ENCODE measurements at regions not wholly inside any gene's neighbourhood (a gene's known extent, or its start where the extent isn't known, plus 50 kb on each side); places are given as distances from the start of the nearest gene placed in this dataset.

DNA sequence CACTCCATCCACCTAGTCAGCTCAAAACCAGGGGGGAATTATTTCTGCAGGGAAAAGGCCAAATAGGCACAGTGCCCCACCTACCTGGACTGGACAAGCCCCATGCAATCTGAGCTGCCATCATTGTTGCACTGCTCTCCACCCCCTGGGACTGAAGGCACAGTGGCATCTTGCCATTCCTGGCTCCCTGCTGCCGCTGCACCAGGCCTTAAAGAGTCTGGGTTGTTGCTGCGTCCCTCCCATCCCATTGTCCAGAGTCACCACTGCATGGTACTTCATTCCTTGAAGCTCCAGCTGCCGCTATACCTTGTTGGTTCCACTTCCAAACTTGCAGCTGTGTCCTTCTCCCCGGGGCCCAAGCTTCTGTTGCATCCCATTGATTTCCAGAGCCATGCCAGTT, 629.7 kb downstream of the STIM2 start:
- no peaks in the 10 kb centered on the region for H3K4me1 ChIP-seq
- no peak overlapping the region for H3K9ac ChIP-seq
- no peaks in the 10 kb centered on the region for H3K36me3 ChIP-seq
- H3K27ac ChIP-seq, result no peak overlapping the region
- H4K20me1 ChIP-seq, result no peaks in the 10 kb centered on the region
- no peak overlapping the region for H3K4me2 ChIP-seq
- H3K4me3 ChIP-seq, result no peak overlapping the region
- no peaks in the 10 kb centered on the region for H3K9me3 ChIP-seq (replicated peaks in 1 of 11)
- no peaks in the 10 kb centered on the region for H3K27me3 ChIP-seq
- TF ChIP-seq Cebpa-rat (IDR thresholded peaks at IDR 0.05), result no peak

DNA sequence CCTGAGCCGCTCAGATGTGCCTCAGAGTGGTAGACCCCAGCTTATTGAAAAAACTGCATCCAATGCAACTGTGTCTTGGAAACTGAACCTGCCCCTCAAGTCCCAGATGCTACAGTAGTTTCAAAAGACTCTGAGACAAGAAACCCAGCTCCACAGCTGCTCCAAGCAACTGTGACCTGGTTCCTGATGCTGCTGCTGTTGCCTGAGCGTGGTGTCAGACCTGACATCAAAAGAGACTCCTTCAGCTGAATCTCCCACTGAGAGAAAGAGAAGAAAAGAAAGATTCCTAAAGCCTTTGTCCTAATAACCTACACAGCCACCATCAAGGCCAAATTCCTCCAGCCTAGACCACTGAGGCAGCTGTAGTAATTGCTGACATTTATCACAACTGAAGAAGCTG, 630.1 kb downstream of the STIM2 start:
- Histone ChIP-seq H4K20me1 (no peaks in the 10 kb centered on the region), H3K4me3 (no peak overlapping the region), H3K9ac (no peak overlapping the region), H3K4me2 (no peak overlapping the region), H3K36me3 (no peaks in the 10 kb centered on the region), H3K27ac (no peak overlapping the region), H3K4me1 (no peaks in the 10 kb centered on the region), H3K9me3 (replicated peaks in 1 of 11) (no peaks in the 10 kb centered on the region), H3K27me3 (no peaks in the 10 kb centered on the region)
- TF ChIP-seq Cebpa-rat (IDR thresholded peaks at IDR 0.05), result no peak

DNA sequence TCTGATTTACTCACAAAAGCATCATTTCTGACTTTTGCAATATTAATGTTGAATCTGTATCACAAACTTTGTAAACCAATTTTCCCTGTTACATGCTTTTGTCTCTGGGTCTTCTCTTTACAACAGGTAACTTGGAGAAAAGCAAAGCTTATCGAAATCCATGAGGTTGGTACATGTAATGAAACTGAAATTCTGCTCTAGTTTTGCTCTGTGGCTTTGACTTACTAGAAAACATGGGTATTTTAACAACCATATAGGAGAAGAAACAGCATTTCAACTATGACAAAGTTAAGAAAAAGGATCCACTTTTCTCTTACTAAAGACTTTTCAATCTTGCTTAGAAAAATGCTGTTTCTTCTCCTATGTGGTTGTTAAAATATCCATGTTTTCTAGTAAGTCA, 645.8 kb downstream of the STIM2 start:
- no peak overlapping the region for H3K4me2 ChIP-seq

DNA sequence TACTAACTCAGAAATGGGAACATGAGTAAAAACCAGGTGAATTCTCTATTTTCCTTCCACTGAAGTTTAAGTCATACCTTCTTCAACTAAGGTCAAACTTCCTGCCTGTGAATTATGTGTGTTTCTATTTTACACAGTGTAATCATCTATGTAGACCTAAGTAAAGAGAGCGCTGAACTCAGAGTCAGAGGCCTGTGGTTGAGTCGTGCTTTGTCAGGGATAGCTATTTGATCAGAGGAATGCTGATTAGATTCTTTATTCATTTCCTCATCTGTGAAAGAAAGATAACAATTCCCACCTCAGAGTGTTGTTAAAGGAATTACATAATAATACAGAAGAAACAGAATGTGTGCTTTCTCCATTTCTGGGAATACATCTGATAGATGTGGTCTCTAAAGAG, 654.1 kb downstream of the STIM2 start:
- TF ChIP-seq Cebpa-rat (IDR thresholded peaks at IDR 0.05), result no peak
- Histone ChIP-seq H3K9ac (no peak overlapping the region), H3K4me2 (no peak overlapping the region), H3K36me3 (no peaks in the 10 kb centered on the region), H3K27ac (no peak overlapping the region), H3K4me3 (no peak overlapping the region), H3K9me3 (replicated peaks in 1 of 11) (peaks cover 0 to 5% (median 0%) of the 10 kb centered on the region in 11 experiments; a peak in 3 of 22 replicates), H3K27me3 (no peaks in the 10 kb centered on the region), H3K4me1 (no peaks in the 10 kb centered on the region), H4K20me1 (no peaks in the 10 kb centered on the region)

More for the DNA sequence above, 645.8 kb downstream of the STIM2 start:
- peaks cover 0 to 2% (median 0%) of the 10 kb centered on the region in 11 experiments; a peak in 3 of 22 replicates for H3K9me3 ChIP-seq (replicated peaks in 1 of 11)
- no peaks in the 10 kb centered on the region for H3K27me3 ChIP-seq
- no peak for TF ChIP-seq Cebpa-rat (IDR thresholded peaks at IDR 0.05)
- H3K9ac ChIP-seq, result no peak overlapping the region
- no peaks in the 10 kb centered on the region for H3K36me3 ChIP-seq
- no peak overlapping the region for H3K4me3 ChIP-seq
- no peaks in the 10 kb centered on the region for H4K20me1 ChIP-seq
- H3K27ac ChIP-seq, result no peak overlapping the region
- H3K4me1 ChIP-seq, result no peaks in the 10 kb centered on the region

DNA sequence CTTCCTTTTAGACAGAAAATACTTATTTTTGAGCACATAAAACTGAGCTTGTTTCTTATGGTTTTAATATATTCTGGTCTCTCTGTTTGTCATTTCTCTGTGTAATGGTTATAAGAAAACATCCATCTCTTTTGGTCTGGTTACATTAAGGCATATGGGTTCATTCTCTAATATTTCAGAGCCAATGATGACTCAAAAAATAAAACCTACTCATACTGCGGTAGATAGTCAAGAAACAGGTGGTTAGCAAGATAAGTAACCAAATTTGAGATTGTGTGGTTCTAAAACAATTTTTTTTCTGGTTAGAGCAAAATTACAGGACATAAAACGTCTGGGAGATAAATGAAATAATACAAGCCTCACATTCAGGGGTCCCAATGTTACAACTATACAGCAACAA, 654.5 kb downstream of the STIM2 start:
- no peak for TF ChIP-seq Cebpa-rat (IDR thresholded peaks at IDR 0.05)
- H3K27ac ChIP-seq, result no peak overlapping the region
- H4K20me1 ChIP-seq, result no peaks in the 10 kb centered on the region
- H3K4me3 ChIP-seq, result no peak overlapping the region
- H3K9ac ChIP-seq, result no peak overlapping the region
- no peaks in the 10 kb centered on the region for H3K27me3 ChIP-seq
- H3K4me2 ChIP-seq, result no peak overlapping the region
- H3K36me3 ChIP-seq, result no peaks in the 10 kb centered on the region
- peaks cover 0 to 5% (median 0%) of the 10 kb centered on the region in 11 experiments; a peak in 3 of 22 replicates for H3K9me3 ChIP-seq (replicated peaks in 1 of 11)
- no peaks in the 10 kb centered on the region for H3K4me1 ChIP-seq

DNA sequence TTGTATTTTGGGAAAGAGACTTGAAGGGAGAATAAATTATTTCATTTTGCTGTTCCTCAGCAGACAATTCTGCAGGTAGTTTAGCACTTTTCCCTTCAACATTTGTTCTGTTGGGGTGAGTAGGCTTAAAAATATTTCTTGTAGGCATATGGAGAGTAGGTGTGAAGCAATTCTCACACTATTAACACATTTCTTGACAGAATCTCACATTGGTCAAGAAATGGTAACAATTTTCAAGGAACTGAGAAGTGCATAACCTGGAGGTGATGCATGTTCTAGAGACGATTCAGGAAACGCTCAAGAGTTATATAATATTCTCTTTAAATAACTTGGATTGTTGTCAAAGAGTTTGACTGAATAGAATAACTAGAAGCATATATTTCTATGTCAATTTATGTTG, 658.2 kb downstream of the STIM2 start:
- H3K27ac ChIP-seq, result no peak overlapping the region
- H4K20me1 ChIP-seq, result no peaks in the 10 kb centered on the region
- no peaks in the 10 kb centered on the region for H3K4me1 ChIP-seq
- no peaks in the 10 kb centered on the region for H3K9me3 ChIP-seq (replicated peaks in 1 of 11)
- H3K36me3 ChIP-seq, result no peaks in the 10 kb centered on the region
- no peak overlapping the region for H3K4me3 ChIP-seq
- no peak for TF ChIP-seq Cebpa-rat (IDR thresholded peaks at IDR 0.05)
- H3K4me2 ChIP-seq, result no peak overlapping the region
- H3K9ac ChIP-seq, result no peak overlapping the region
- H3K27me3 ChIP-seq, result no peaks in the 10 kb centered on the region

DNA sequence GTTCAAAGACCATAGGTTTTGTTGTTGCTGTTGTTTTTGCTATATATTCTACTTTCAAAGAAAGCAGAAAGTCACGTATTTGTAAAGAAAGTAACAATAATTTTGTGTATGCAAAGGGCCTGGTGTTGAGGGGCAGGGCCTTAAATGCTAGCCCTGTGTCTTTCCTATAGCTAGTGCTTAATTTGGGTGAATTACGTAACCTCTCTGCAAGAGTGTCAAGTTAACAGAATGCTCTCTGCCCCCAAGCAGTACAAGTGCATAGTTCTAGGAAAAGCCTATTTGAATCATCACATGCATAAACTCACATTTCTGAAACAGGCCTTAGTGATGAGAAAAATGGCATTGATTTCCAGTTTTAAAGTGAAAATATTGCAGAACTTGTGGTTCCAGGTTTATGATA, 663.6 kb downstream of the STIM2 start:
- Histone ChIP-seq H3K4me1 (no peaks in the 10 kb centered on the region), H3K27me3 (no peaks in the 10 kb centered on the region), H3K27ac (no peak overlapping the region), H3K4me2 (no peak overlapping the region), H3K9me3 (replicated peaks in 1 of 11) (no peaks in the 10 kb centered on the region), H3K36me3 (no peaks in the 10 kb centered on the region), H4K20me1 (no peaks in the 10 kb centered on the region), H3K9ac (no peak overlapping the region), H3K4me3 (no peak overlapping the region)
- TF ChIP-seq Cebpa-rat (IDR thresholded peaks at IDR 0.05), result no peak

DNA sequence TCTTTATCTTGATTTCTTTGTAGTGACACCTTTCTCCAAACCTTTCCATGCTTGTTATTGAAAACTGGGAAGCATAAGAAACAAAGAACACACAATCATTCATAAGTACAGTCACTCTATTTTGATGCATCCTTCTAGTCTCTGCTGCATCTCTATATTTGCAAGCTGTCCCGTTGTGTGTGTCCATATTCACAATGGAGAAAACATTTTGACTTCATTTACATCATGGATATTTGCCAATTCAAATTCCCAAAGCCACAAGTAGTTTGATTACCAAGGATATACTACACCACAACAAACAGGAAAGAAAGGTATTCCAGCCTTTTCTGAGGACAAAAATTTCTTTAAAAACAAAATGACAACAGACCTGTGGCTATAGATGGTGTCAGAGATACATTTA, 673.8 kb downstream of the STIM2 start:
- Histone ChIP-seq H3K4me1 (no peaks in the 10 kb centered on the region), H3K27ac (no peak overlapping the region), H4K20me1 (no peaks in the 10 kb centered on the region), H3K36me3 (no peaks in the 10 kb centered on the region), H3K9ac (no peak overlapping the region), H3K9me3 (replicated peaks in 1 of 11) (no peaks in the 10 kb centered on the region), H3K4me3 (no peak overlapping the region), H3K4me2 (no peak overlapping the region), H3K27me3 (no peaks in the 10 kb centered on the region)
- no peak for TF ChIP-seq Cebpa-rat (IDR thresholded peaks at IDR 0.05)

DNA sequence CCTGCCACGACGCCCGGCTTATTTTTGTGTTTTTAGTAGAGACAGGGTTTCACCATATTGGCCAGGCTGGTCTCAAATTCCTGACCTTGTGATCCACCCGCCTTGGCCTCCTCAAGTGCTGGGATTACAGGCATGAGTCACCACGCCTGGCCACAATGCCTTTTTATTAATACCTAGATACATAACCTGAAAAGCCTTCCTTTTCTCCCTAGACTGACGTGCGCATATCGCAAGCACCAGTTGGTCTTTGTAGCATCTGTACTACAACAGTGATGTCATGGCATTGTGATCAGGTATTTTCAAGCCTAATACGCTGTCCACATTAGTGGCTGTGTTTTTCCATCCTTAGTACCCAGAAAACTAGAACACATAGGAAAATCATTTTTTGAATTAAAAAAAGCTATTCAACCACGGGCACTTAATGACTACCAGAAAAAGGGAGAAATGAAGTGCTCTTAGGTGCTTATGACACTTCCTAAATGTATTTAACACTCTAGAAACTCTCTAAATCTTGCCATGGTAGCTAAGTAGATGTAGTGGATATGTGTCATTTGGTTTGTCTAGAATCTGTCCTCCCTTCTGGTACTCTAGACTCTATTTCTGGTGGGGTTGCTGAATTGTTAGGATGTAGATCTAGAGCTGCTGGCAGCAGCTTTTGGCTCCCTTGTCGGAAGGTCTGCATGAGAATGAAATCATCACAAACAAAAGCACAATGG, 707.8 kb downstream of the STIM2 start:
- H3K4me2 ChIP-seq, result no peak overlapping the region
- H3K9me3 ChIP-seq (replicated peaks in 1 of 11), result no peaks in the 10 kb centered on the region
- no peak overlapping the region for H3K9ac ChIP-seq
- no peaks in the 10 kb centered on the region for H4K20me1 ChIP-seq
- H3K27ac ChIP-seq, result no peak overlapping the region
- TF ChIP-seq Cebpa-rat (IDR thresholded peaks at IDR 0.05), result no peak
- no peaks in the 10 kb centered on the region for H3K27me3 ChIP-seq
- H3K36me3 ChIP-seq, result no peaks in the 10 kb centered on the region
- no peaks in the 10 kb centered on the region for H3K4me1 ChIP-seq
- no peak overlapping the region for H3K4me3 ChIP-seq

DNA sequence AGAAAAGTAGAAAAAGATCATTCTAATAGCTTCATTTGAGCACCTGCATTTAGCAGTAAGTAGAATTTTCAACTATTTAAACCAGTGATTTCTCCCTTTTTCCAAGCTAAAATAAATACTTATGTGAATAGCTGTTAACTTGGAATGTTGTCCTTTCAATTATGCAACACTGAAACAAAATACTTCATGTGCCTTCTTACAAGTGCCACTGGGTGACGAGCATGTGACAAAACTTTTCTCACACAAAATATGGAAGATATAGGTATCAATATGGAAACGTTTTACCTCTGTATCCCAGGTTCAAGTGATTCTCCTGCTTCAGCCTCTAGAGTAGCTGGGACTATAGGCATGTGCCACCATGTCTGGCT, 708.3 kb downstream of the STIM2 start:
- Histone ChIP-seq H3K27me3 (no peaks in the 10 kb centered on the region), H3K4me3 (no peak overlapping the region), H3K9ac (no peak overlapping the region), H3K36me3 (no peaks in the 10 kb centered on the region), H3K4me2 (no peak overlapping the region), H3K9me3 (replicated peaks in 1 of 11) (no peaks in the 10 kb centered on the region), H3K27ac (no peak overlapping the region), H3K4me1 (no peaks in the 10 kb centered on the region), H4K20me1 (no peaks in the 10 kb centered on the region)
- no peak for TF ChIP-seq Cebpa-rat (IDR thresholded peaks at IDR 0.05)

All from BLaER1 treated with 17β-estradiol and CSF1 and Interleukin-3, amounts not matched to agents 10 nM and 100 nM (cell line).